ENCODE measurements at regions not wholly inside any gene's neighbourhood (a gene's known extent, or its start where the extent isn't known, plus 50 kb on each side); places are given as distances from the start of the nearest gene placed in this dataset.
"Not testable (repeated sequence)": the region's sequence is repeated elsewhere in the genome, so short reads cannot be mapped to it uniquely, and the experiment has no call there.

DNA sequence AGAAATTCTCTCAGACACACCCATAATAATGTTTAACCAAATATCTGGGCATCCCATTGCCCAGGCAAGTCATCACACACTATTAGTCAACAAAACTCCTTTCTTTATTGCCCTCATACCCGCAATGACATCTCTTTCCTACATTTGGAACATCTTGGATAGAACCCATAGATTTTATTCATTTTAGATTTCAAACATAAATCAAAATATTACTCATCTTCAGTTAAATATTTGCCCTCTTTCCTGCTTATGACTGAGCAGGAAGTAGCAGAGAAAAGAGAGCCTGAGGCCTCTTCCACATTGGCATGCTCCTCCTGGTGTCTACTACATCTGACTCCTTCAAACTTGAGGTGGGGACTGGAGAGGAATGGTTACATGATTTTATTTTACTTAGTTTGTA, 592.0 kb downstream of the CHSY3 start:
- no peak for DNase-seq (ENCODE audit: low read depth in 2 of 2)

DNA sequence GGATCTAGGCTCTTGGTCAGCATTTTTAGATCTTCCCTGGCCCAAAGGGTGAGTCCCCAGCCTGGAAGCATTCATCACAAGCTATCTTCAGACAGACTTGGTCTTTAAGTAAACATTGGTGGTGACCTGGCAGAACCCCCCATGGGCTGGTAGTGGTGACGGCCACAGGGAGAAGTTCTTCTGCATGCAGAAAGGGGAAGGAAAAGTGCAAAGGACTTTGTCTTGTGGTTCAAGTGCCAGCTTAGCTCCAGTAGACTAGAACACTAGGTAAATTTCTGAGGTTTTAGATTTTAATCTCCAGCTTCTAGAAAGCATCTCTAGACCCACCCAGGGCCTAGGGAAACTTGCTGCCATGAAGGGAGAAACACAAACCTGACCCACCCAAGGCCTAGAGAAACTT, 584.0 kb downstream of the CHSY3 start:
- DNase-seq (ENCODE audit: low read depth in 2 of 2): no peak

DNA sequence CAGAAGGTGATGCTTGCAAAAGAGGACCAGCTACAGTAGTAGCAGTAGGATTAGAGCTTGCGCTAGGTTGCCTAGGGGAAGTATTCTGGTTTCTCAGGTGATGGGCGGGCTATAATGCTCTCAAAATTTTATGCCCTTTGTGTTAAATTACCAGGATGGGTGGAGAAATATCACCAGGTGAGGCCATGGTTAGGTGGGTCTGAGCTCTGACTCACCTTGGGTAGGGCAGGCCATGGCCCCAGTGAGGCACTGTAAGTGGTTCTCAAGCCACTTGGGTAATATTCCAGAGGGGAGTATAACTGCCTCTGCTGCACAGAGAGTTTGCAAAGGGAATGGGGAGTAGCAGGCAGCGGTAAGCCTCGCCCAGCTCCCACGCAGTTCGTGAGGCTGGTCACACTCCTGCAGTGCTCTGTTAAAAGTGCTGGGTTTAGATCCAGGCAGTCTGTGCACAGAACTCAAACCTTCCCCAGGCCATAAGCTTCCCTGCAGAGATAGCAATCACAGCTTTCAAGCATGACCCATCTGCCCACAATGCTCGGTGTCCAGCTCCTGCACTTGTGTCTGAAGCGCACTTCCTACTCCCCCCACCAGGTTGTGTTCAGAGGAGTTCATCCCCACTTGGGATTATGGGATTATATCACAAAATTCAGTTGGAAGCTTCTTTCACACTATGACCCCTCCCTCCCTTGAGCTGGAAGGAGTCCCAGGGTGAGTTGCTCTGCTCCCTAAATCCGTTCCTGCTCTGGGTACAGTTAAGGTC, 575.0 kb downstream of the CHSY3 start:
- no peak for DNase-seq (ENCODE audit: low read depth in 2 of 2)

DNA sequence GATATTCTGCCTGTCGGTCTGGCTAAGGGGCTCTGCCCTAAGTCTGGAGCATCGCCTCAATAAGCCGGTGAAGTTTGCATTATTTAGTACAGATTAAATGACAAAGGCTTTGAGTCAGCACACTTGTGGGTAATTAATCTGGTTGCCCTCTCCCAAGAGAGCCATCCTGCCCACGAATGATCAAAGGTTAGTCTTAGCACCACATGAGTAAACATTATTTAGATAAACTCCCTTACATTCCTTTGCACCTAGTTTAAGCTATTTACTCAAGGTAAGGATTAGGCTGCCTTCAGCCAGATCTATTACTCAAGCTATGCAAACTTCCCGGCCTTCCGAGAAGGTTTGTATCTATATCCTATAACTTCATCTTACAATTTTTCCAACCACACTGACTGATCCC, 572.1 kb downstream of the CHSY3 start:
- no peak for DNase-seq (ENCODE audit: low read depth in 2 of 2)

DNA sequence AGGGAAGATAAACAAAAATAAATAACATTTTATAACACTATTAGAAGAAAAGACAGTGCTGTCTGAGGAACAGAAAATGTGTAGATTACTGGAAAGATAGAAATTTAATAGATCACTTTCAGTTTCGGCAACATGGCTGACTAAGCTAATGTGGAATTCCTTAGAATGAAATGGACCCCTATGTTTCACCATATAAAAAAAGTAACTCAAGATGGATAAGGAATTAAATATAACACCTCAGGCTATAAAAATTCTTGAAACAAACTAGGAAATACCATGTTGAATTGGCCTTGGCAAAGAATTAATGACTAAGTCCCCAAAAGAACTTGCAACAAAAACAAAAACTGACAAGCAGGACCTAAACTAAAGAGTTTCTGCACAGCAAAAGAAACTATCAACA, 558.3 kb downstream of the CHSY3 start:
- DNase-seq (ENCODE audit: low read depth in 2 of 2): no peak

DNA sequence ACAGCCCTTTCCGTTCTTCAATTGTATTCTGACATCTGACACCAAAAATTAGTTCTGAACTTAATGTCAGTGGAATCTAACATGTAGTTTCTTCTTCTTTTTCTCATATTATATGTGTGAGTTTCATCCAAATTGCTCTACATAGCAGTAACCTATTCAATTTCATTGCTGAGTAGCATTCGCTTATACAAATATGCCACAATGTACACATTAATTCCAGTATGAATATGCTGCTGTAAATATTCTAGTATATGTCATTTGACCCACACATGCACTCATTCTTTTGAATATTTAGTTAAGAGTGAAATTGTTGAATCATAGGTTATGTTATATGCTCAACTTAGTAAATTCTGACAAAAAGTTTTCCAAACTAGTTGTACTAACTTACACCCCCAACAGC, 550.9 kb downstream of the CHSY3 start:
- DNase-seq (ENCODE audit: low read depth in 2 of 2): no peak

DNA sequence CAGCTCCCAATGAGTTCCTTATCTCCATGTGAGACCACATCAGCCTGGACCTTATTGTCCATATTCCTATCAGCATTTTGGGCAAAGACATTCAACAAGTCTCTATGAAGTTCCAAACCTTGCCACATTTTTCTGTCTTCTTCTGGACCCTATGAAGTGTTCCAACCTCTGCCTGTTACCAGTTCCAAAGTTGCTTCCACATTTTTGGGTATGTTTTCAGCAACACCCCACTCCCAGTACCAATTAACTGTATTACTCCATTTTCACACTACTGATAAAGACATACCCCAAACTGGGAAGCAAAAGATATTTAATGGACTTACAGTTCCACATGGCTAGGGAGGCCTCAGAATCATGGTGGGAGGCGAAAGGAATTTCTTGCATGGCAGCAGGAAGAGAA, 548.5 kb downstream of the CHSY3 start:
- no peak for DNase-seq (ENCODE audit: low read depth in 2 of 2)

DNA sequence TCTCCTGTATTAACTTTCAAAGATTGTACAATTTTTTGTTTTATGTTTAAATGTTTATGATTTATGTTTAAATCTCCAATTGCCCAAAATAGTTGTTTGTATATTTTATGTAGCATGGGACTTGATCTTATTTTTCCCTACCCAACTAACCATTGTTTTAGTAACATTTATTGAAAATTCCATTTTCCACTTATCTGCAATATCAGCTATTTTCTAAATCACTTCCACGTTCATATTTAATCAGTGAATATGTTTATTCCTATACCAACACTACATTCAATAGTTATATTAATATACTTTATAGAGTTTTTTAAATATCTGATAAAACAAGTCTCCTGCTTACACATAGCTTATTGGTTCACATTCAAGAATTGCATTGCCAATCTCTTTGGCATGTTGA, 532.2 kb downstream of the CHSY3 start:
- DNase-seq (ENCODE audit: low read depth in 2 of 2): no peak

DNA sequence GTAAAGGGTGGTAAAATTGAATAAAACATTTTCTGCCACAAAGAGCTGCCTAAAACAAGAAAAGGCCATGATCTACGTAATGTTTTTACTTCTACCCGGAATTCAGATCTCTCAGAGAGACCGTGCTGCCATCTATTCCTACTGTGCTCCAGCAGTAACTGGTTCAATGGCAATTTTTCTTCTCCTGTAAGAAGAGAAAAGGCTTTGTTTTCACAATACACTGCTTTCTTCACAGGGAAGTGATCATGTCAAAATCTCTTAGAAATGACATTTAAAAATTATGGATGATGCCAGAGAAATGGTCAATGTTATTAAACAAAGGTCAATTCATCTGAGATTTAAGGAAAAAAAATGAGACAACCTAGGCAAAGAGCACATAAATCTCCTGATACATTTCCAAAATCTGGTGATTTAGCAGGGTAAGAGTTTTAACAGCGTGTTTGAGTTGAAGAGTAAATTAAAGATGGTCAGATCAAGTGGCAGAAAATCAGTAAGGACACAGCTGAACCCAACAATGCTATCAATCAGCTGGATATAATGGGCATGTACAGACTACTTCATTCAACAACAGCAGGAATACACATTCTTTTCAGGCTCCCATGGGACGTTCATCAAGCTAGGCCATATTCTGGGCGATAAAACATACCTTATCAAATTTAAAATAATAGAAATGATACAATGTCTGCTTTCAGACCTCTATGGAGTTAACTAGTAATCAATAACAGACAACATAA, 523.1 kb downstream of the CHSY3 start:
- no peak for DNase-seq (ENCODE audit: low read depth in 2 of 2)

DNA sequence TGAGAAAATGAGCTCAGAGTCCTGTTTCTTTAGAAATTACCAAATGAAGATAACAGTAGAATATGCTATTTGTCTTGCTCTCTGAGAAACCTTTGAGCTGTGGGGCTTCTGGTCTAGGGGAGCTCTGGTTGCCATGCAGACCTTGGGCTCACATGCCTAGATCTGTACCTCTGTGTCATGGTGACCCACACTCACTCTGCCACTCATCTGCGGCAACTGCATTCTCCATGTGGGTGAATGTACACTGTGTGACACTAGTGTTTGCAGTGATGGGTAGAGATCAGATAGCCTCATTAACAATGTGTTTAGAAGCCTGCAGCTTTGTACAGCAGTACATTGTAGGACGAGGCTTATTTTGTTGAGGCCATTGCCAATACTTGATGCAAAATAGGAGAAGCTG, 521.2 kb downstream of the CHSY3 start:
- DNase-seq (ENCODE audit: low read depth in 2 of 2): no peak

DNA sequence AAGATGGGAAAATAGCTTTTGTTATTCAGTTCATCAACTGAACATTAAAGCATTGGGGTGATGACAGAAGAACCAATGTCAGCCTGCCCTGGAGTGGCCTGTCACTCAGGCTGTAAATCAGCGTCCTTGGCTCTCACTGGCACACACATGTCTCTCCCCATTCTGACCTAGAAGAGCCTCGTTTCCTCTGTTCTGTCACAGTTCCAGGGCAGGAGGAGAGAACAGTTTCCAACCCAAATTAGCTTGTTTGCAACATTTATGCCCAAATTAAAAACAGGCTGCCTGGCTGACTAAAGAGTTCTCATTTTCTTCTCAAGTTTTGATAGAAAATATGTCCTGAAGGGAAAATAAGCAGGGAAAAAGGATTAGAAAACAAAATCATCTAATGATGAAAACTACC, 520.1 kb downstream of the CHSY3 start:
- DNase-seq (ENCODE audit: low read depth in 2 of 2): no peak

DNA sequence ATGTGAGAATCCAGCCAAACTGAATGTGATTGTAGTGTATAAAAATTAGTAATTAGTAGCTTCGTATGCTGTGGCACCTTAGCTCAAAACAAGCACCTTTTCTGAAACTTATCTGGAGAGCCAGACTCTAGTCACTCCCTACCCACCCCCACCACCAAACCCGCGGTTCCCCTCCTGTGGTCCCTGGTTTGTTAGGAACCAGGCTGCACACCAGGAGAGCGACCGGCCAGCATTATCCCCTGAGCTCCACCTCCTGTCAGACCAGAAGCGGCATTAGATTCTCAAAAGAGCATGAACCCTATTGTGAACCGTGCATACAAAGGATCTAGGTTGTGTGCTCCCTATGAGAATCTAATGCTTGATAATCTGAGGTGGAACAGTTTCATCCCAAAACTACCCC, 498.6 kb downstream of the CHSY3 start:
- no peak for DNase-seq (ENCODE audit: low read depth in 2 of 2)

DNA sequence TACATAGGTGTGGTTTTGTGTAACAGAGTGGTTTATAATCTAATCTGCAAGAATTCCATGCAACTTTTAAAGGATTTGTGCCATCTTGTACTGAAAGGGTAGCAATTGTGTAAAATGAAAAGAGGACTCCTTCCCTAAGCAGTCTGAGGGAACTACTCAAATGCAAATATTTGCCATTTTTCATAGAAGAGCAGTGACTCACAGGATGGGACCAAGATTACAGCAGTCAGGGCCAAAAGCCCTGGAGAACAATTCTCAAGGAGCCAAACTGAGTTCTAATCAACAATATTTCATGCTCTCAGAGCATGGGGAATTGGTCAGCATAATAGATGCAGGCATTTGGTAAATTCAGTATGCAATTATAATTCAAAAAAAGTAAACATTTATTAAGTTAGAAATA, 495.8 kb downstream of the CHSY3 start:
- no peak for DNase-seq (ENCODE audit: low read depth in 2 of 2)

DNA sequence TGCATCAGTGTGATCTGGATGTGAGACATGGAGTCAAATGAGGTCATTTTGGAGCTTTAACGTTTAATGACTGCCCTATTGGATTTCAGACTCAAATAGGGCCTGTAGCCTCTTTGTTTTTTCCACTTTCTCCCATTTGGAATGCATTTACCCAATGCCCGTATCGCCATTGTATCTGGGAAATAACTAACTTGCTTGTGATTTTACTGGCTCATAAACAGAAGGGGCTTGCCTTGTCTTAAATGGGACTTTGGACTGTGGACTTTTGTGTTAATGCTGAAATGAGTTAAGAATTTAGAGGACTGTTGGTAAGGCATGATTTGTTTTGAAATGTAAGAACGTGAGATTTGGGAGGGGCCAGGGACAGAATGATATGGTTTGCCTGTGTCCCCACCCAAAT, 494.6 kb downstream of the CHSY3 start:
- DNase-seq (ENCODE audit: low read depth in 2 of 2): no peak

DNA sequence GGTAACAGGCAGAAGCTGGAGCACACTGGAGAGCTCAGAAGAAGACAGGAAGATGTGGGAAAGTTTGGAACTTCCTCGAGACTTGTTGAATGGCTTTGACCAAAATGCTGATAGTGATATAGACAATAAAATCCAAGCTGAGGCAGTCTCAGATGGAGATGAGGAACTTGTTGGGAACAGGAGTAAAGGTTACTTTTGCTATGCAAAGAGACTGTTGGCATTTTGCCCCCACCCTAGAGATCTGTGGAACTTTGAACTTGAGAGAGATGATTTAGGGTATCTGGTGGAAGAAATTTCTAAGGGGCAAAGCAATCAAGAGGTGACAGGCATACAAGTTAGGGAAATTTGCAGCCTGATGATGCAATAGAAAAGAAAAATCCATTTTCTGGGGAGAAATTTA, 493.5 kb downstream of the CHSY3 start:
- not testable (repeated sequence) for DNase-seq (ENCODE audit: low read depth in 2 of 2)

DNA sequence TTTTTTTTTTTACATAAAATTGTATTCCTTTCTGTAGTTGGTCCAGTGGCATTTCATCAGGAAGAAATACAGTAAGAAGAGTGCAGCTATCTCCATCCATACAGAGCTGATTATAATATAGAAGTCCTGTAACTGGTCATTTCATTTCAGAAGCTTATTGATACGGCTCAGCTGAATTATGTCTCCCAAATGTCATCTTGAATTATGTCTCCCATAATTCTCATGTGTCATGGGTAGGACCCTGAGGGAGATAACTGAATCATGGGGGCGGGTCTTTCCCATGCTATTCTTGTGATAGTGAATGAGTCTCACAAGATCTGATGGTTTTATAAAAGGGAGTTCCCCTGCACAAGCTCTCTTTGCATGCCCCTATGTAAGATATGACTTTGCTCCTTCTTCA, 492.9 kb downstream of the CHSY3 start:
- no peak for DNase-seq (ENCODE audit: low read depth in 2 of 2)

DNA sequence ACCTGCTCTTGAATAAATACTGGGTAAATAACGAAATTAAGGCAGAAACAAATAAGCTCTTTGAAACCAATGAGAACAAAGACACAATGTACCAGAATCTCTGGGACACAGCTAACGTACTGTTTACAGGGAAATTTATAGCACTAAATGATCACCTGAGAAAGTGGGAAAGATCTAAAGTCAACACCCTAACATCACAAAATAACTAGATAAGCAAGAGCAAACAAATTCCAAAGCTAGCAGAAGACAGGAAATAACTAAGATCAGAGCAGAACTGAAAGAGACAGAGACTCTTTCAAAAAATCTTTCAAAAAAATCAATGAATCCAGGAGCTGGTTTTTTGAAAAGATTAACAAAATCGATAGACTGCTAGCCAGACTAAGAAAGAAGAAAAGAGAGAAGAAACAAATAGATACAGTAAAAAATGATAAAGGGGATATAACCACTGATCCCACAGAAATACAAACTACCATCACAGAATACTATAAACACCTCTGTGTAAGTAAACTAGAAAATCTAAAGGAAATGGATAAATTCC, 487.5 kb downstream of the CHSY3 start:
- DNase-seq (ENCODE audit: low read depth in 2 of 2): not testable (repeated sequence)

DNA sequence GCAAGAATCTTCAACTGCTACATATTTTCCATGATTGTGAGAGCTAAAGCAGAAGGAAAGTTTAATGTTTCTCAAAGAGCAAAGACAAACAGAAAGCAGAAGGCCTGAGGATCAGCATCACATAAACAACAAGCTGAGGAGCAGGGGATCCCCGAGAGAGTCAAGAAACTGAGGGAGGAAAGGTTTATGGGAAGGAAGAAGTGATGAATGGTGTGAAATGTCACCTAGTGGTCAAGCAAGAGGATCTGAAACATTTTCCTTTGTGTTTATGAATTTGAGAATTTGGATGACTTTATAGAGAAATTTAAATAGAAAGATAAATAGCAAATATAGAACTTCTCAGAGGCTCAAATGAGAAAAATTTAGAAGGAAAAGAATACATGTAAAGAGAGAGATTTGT, 481.9 kb downstream of the CHSY3 start:
- DNase-seq (ENCODE audit: low read depth in 2 of 2): no peak

DNA sequence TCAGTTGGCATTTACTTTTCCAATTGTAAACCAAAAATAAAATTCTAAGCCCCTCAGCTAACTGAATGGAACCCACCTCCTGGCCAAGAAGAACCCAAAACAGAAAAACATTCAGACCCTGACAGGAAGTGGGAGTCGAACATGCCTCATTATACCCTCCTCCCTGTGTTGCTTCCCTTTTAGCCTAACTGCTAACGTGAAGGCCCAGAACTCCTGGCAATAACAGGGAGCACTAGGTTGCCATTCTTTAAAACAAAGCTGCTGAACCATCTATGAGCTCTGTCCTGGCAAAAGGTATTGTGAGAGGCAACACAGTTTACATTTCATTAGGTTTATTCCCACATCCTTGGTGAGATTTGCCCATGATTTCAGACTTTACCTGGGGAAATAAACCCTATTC, 481.4 kb downstream of the CHSY3 start:
- DNase-seq (ENCODE audit: low read depth in 2 of 2): no peak

DNA sequence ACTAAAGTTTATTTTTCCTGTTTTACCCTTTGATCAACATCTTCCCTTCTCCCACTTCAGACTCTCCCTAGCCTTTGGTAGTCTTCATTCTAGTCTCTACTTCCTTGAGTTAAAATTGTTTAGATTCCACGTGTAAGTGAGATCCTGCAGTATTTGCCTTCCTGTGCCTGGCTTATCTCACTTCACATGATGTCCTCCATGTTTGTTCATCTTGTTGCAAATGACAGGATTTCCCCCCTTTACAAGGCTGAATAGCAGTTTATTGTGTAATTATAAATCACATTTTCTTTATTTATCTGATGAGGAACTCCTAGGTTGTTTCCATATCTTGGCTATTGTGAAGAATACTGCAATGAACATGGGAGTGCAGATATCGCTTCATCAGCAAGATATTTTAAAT, 461.7 kb downstream of the CHSY3 start:
- no peak for DNase-seq (ENCODE audit: low read depth in 2 of 2)

DNA sequence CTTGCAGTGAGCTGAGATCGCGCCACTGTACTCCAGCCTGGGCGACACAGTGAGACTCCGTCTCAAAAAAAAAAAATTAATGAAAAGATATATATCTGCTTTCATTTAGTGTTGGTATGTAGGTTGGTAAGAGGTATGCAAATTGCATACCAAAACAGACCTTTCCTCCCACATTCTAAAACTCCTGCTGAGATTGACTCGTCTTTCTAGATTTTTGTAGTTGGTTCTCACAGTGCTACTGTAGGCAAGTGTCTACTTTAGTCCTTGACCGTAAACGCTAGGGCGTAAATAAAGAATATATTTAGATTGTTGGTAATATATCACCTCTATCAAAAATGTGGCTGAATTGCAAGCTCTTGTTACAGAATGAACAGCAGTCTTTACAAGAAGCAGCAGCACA, 445.9 kb downstream of the CHSY3 start:
- DNase-seq (ENCODE audit: low read depth in 2 of 2): no peak

DNA sequence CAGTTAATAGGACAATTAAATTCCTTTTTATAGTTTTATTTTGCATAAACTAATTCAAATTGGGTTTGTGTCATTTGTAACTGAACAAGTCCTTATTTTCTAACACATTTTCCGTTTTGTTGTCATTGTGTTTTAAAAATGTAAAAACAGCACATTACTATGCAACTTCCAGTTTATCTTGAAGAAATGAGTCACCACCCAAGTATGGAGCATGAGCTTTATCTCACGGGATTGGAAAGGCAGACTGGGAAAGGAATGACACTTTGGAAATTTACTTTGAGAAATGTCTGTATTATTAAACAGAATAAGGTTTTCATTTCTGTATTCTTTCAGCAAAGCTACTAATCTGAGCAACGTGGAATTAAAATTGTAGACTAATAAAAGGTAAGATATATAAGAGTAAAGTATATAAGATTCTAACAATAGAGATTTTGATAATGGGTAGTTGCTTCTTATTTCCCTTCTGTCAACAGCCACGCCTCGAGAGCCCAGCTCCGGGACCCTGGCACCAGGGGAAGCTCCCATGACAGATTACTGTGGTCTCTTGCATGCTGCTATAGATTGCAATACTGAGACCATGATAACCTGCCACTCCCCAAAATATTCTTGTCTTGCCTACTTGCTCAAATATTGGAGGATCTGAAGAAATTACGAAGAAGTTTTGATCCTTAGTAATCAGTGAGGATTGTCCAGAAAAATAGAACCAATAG, 433.1 kb downstream of the CHSY3 start:
- DNase-seq (ENCODE audit: low read depth in 2 of 2): no peak

DNA sequence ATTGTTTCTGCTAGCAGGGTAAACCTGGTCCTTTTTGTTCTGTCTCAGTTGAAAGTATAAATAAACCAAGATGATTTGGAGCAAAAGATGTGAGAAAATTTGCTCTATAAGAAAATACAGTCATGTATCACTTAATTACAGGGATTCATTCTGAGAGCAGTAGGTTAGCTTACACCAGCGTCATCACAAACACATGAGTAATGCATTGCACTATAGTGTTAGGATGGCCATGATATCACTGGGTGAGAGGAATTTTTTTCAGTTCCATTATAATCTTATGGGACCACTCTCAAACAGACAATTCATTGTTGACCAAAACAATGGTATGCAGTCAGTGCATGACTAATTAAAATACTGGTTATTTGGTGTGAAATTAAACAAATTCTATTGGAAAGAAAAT, 430.9 kb downstream of the CHSY3 start:
- no peak for DNase-seq (ENCODE audit: low read depth in 2 of 2)

Data from stimulated activated CD8-positive, alpha-beta memory T cell treated with anti-CD3 and anti-CD28 coated beads, Interleukin-7, amount 100 ng/mL, for 1 hour (primary cell).